ENCODE measurements at regions not wholly inside any gene's neighbourhood (a gene's known extent, or its start where the extent isn't known, plus 50 kb on each side); places are given as distances from the start of the nearest gene placed in this dataset.

GRCh38 chr1:80418134-80418533 is 1382.6 kb upstream of the ADGRL2 start:
- no peak overlapping the region for H3K4me3 Mint-ChIP-seq
- no peak overlapping the region for H3K27ac Mint-ChIP-seq
- Histone ChIP-seq H3K4me3 (ENCODE audit: low read depth, low read length) (no peak overlapping the region), H3K9me3 (ENCODE audit: control insufficient read depth in 2 of 2, low read length in 2 of 2) (no peaks in the 10 kb centered on the region), H3K4me1 (ENCODE audit: control insufficient read depth, insufficient read depth, low read length, poor library complexity, severe bottlenecking) (no peaks in the 10 kb centered on the region), H3K27me3 (ENCODE audit: control insufficient read depth, insufficient read depth, low read length) (no peaks in the 10 kb centered on the region), H3K36me3 (ENCODE audit: control insufficient read depth, insufficient read depth, low read length) (no peaks in the 10 kb centered on the region), H3K27ac (ENCODE audit: insufficient read depth, low read length, poor library complexity, severe bottlenecking) (no peak overlapping the region)
- no peaks in the 10 kb centered on the region for H3K36me3 Mint-ChIP-seq
- H3K27me3 Mint-ChIP-seq: no peaks in the 10 kb centered on the region
- no peaks in the 10 kb centered on the region for H3K4me1 Mint-ChIP-seq
- peaks cover 0 to 14% (median 1%) of the 10 kb centered on the region in 7 donors for H3K9me3 Mint-ChIP-seq
- DNase-seq (no peak), ATAC-seq (ENCODE audit: low read depth in 2 of 2) (no peak)

GRCh38 chr1:80417671-80418070 is 1383.1 kb upstream of the ADGRL2 start:
- ATAC-seq (ENCODE audit: low read depth in 2 of 2) (no peak), DNase-seq (no peak)
- Histone ChIP-seq H3K4me3 (ENCODE audit: low read depth, low read length) (no peak overlapping the region), H3K36me3 (ENCODE audit: control insufficient read depth, insufficient read depth, low read length) (no peaks in the 10 kb centered on the region), H3K27me3 (ENCODE audit: control insufficient read depth, insufficient read depth, low read length) (no peaks in the 10 kb centered on the region), H3K4me1 (ENCODE audit: control insufficient read depth, insufficient read depth, low read length, poor library complexity, severe bottlenecking) (no peaks in the 10 kb centered on the region), H3K9me3 (ENCODE audit: control insufficient read depth in 2 of 2, low read length in 2 of 2) (no peaks in the 10 kb centered on the region), H3K27ac (ENCODE audit: insufficient read depth, low read length, poor library complexity, severe bottlenecking) (no peak overlapping the region)
- Mint-ChIP-seq H3K36me3 (no peaks in the 10 kb centered on the region), H3K27me3 (no peaks in the 10 kb centered on the region), H3K4me3 (no peak overlapping the region), H3K9me3 (peaks cover 0 to 14% (median 1%) of the 10 kb centered on the region in 7 donors), H3K4me1 (no peaks in the 10 kb centered on the region), H3K27ac (no peak overlapping the region)

GRCh38 chr1:80413969-80414368 is 1386.8 kb upstream of the ADGRL2 start:
- Mint-ChIP-seq H3K27ac (no peak overlapping the region), H3K27me3 (no peaks in the 10 kb centered on the region), H3K9me3 (peaks cover 2 to 16% (median 8%) of the 10 kb centered on the region in 7 donors), H3K4me3 (no peak overlapping the region), H3K36me3 (no peaks in the 10 kb centered on the region), H3K4me1 (no peaks in the 10 kb centered on the region)
- Histone ChIP-seq H3K9me3 (ENCODE audit: control insufficient read depth in 2 of 2, low read length in 2 of 2) (no peaks in the 10 kb centered on the region), H3K27ac (ENCODE audit: insufficient read depth, low read length, poor library complexity, severe bottlenecking) (no peak overlapping the region), H3K36me3 (ENCODE audit: control insufficient read depth, insufficient read depth, low read length) (no peaks in the 10 kb centered on the region), H3K4me1 (ENCODE audit: control insufficient read depth, insufficient read depth, low read length, poor library complexity, severe bottlenecking) (no peaks in the 10 kb centered on the region), H3K27me3 (ENCODE audit: control insufficient read depth, insufficient read depth, low read length) (no peaks in the 10 kb centered on the region), H3K4me3 (ENCODE audit: low read depth, low read length) (no peak overlapping the region)
- DNase-seq (no peak), ATAC-seq (ENCODE audit: low read depth in 2 of 2) (no peak)

- ATAC-seq (ENCODE audit: low read depth in 2 of 2): no peak
These were observed 1390.5 kb upstream of the ADGRL2 start for GRCh38 chr1:80410233-80410632.

GRCh38 chr1:80403471-80403893 is 1397.0 kb upstream of the ADGRL4 start:
- Histone ChIP-seq H3K4me3 (ENCODE audit: low read depth, low read length) (no peak overlapping the region), H3K36me3 (ENCODE audit: control insufficient read depth, insufficient read depth, low read length) (no peaks in the 10 kb centered on the region), H3K27ac (ENCODE audit: insufficient read depth, low read length, poor library complexity, severe bottlenecking) (no peak overlapping the region), H3K4me1 (ENCODE audit: control insufficient read depth, insufficient read depth, low read length, poor library complexity, severe bottlenecking) (no peaks in the 10 kb centered on the region), H3K27me3 (ENCODE audit: control insufficient read depth, insufficient read depth, low read length) (no peaks in the 10 kb centered on the region), H3K9me3 (ENCODE audit: control insufficient read depth in 2 of 2, low read length in 2 of 2) (peaks cover 0 to 5% of the 10 kb centered on the region in 2 experiments)
- no peaks in the 10 kb centered on the region for H3K36me3 Mint-ChIP-seq
- H3K27me3 Mint-ChIP-seq: no peaks in the 10 kb centered on the region
- no peak for DNase-seq
- H3K4me1 Mint-ChIP-seq: no peaks in the 10 kb centered on the region
- no peak overlapping the region for H3K4me3 Mint-ChIP-seq
- no peak for ATAC-seq (ENCODE audit: low read depth in 2 of 2)
- H3K9me3 Mint-ChIP-seq: peaks cover 0 to 22% (median 2%) of the 10 kb centered on the region in 7 donors
- no peak overlapping the region for H3K27ac Mint-ChIP-seq

More at GRCh38 chr1:80410233-80410632, 1390.5 kb upstream of the ADGRL2 start:
- Mint-ChIP-seq H3K36me3 (no peaks in the 10 kb centered on the region), H3K27me3 (no peaks in the 10 kb centered on the region), H3K4me3 (no peak overlapping the region), H3K9me3 (peaks cover 2 to 14% (median 5%) of the 10 kb centered on the region in 7 donors), H3K4me1 (no peaks in the 10 kb centered on the region), H3K27ac (no peak overlapping the region)
- no peaks in the 10 kb centered on the region for H3K27me3 ChIP-seq (ENCODE audit: control insufficient read depth, insufficient read depth, low read length)
- H3K4me1 ChIP-seq (ENCODE audit: control insufficient read depth, insufficient read depth, low read length, poor library complexity, severe bottlenecking): no peaks in the 10 kb centered on the region
- no peaks in the 10 kb centered on the region for H3K9me3 ChIP-seq (ENCODE audit: control insufficient read depth in 2 of 2, low read length in 2 of 2)
- no peak overlapping the region for H3K27ac ChIP-seq (ENCODE audit: insufficient read depth, low read length, poor library complexity, severe bottlenecking)
- no peak overlapping the region for H3K4me3 ChIP-seq (ENCODE audit: low read depth, low read length)
- DNase-seq: no peak
- H3K36me3 ChIP-seq (ENCODE audit: control insufficient read depth, insufficient read depth, low read length): no peaks in the 10 kb centered on the region

GRCh38 chr1:80402625-80403024 is 1396.1 kb upstream of the ADGRL4 start:
- Histone ChIP-seq H3K27ac (ENCODE audit: insufficient read depth, low read length, poor library complexity, severe bottlenecking) (no peak overlapping the region), H3K4me3 (ENCODE audit: low read depth, low read length) (no peak overlapping the region), H3K9me3 (ENCODE audit: control insufficient read depth in 2 of 2, low read length in 2 of 2) (peaks cover 0 to 5% of the 10 kb centered on the region in 2 experiments), H3K36me3 (ENCODE audit: control insufficient read depth, insufficient read depth, low read length) (no peaks in the 10 kb centered on the region), H3K4me1 (ENCODE audit: control insufficient read depth, insufficient read depth, low read length, poor library complexity, severe bottlenecking) (no peaks in the 10 kb centered on the region), H3K27me3 (ENCODE audit: control insufficient read depth, insufficient read depth, low read length) (no peaks in the 10 kb centered on the region)
- DNase-seq (no peak), ATAC-seq (ENCODE audit: low read depth in 2 of 2) (no peak)
- no peaks in the 10 kb centered on the region for H3K4me1 Mint-ChIP-seq
- H3K27me3 Mint-ChIP-seq: no peaks in the 10 kb centered on the region
- H3K9me3 Mint-ChIP-seq: peaks cover 0 to 23% (median 2%) of the 10 kb centered on the region in 7 donors
- no peak overlapping the region for H3K4me3 Mint-ChIP-seq
- no peaks in the 10 kb centered on the region for H3K36me3 Mint-ChIP-seq
- H3K27ac Mint-ChIP-seq: no peak overlapping the region

- Mint-ChIP-seq H3K27me3 (no peaks in the 10 kb centered on the region), H3K36me3 (no peaks in the 10 kb centered on the region), H3K27ac (no peak overlapping the region), H3K4me1 (no peaks in the 10 kb centered on the region), H3K9me3 (peaks cover 0 to 25% (median 2%) of the 10 kb centered on the region in 7 donors), H3K4me3 (no peak overlapping the region)
- H3K4me3 ChIP-seq (ENCODE audit: low read depth, low read length): no peak overlapping the region
- H3K27ac ChIP-seq (ENCODE audit: insufficient read depth, low read length, poor library complexity, severe bottlenecking): no peak overlapping the region
- ATAC-seq (ENCODE audit: low read depth in 2 of 2) (no peak), DNase-seq (no peak)
- H3K9me3 ChIP-seq (ENCODE audit: control insufficient read depth in 2 of 2, low read length in 2 of 2): peaks cover 0 to 5% of the 10 kb centered on the region in 2 experiments
- H3K36me3 ChIP-seq (ENCODE audit: control insufficient read depth, insufficient read depth, low read length): no peaks in the 10 kb centered on the region
- no peaks in the 10 kb centered on the region for H3K27me3 ChIP-seq (ENCODE audit: control insufficient read depth, insufficient read depth, low read length)
- no peaks in the 10 kb centered on the region for H3K4me1 ChIP-seq (ENCODE audit: control insufficient read depth, insufficient read depth, low read length, poor library complexity, severe bottlenecking)
These were observed 1395.2 kb upstream of the ADGRL4 start for GRCh38 chr1:80401757-80402156.

GRCh38 chr1:80392529-80392928 is 1386.0 kb upstream of the ADGRL4 start:
- H3K27ac ChIP-seq (ENCODE audit: insufficient read depth, low read length, poor library complexity, severe bottlenecking): no peak overlapping the region
- Mint-ChIP-seq H3K36me3 (no peaks in the 10 kb centered on the region), H3K4me3 (no peak overlapping the region), H3K27me3 (no peaks in the 10 kb centered on the region), H3K27ac (no peak overlapping the region), H3K4me1 (no peaks in the 10 kb centered on the region), H3K9me3 (peaks cover 3 to 15% (median 8%) of the 10 kb centered on the region in 7 donors)
- peaks cover 0 to 4% of the 10 kb centered on the region in 2 experiments for H3K9me3 ChIP-seq (ENCODE audit: control insufficient read depth in 2 of 2, low read length in 2 of 2)
- DNase-seq: no peak
- ATAC-seq (ENCODE audit: low read depth in 2 of 2): no peak
- H3K36me3 ChIP-seq (ENCODE audit: control insufficient read depth, insufficient read depth, low read length): no peaks in the 10 kb centered on the region
- H3K4me1 ChIP-seq (ENCODE audit: control insufficient read depth, insufficient read depth, low read length, poor library complexity, severe bottlenecking): no peaks in the 10 kb centered on the region
- H3K4me3 ChIP-seq (ENCODE audit: low read depth, low read length): no peak overlapping the region
- no peaks in the 10 kb centered on the region for H3K27me3 ChIP-seq (ENCODE audit: control insufficient read depth, insufficient read depth, low read length)
